DOHH2 (cell line): ENCODE measurements at regions not wholly inside any gene's neighbourhood (a gene's known extent, or its start where the extent isn't known, plus 50 kb on each side); places are given as distances from the start of the nearest gene placed in this dataset.

ENCODE experiments used
- H3F3A ChIP-seq: fragments of 200-600 bp; sonication (generic), shearing (Covaris generic); 2 replicates; pipeline ENCODE4 v1.6.0; 2016; ENCODE audit warnings: antibody characterized with exemption, mild to moderate bottlenecking; ENCODE audit not compliant: control insufficient read depth, insufficient read depth
- H3K27ac ChIP-seq: fragments of 200-600 bp; sonication (generic); 2 replicates; pipeline ENCODE4 v1.5.1; 2014; ENCODE audit warnings: low read depth, mild to moderate bottlenecking, low read length, moderate library complexity
- H3K27me3 ChIP-seq: fragments of 200-600 bp; sonication (generic); 2 replicates; pipeline ENCODE4 v1.6.1; 2014; ENCODE audit warnings: mild to moderate bottlenecking, low read length, mixed read lengths; ENCODE audit not compliant: control insufficient read depth
- H3K36me3 ChIP-seq: fragments of 200-600 bp; sonication (generic); 2 replicates; pipeline ENCODE4 v1.6.1; 2014; ENCODE audit warnings: mild to moderate bottlenecking, low read length, moderate library complexity, mixed read lengths; ENCODE audit not compliant: control insufficient read depth
- H3K4me1 ChIP-seq: fragments of 200-600 bp; sonication (generic); 2 replicates; pipeline ENCODE4 v1.6.1; 2014; ENCODE audit warnings: mild to moderate bottlenecking, low read length, mixed read lengths; ENCODE audit not compliant: control insufficient read depth
- H3K4me2 ChIP-seq: fragments of 200-600 bp; sonication (generic); 2 replicates; pipeline ENCODE4 v1.6.0; 2014; ENCODE audit warnings: mild to moderate bottlenecking, low read length, moderate library complexity
- H3K4me3 ChIP-seq: fragments of 200-600 bp; sonication (generic); 2 replicates; pipeline ENCODE4 v1.5.1; 2014; ENCODE audit warnings: mild to moderate bottlenecking, low read length, mixed read lengths
- H3K79me2 ChIP-seq: fragments of 200-600 bp; sonication (generic); 2 replicates; pipeline ENCODE4 v1.6.1; 2014; ENCODE audit warnings: mild to moderate bottlenecking, low read length, mixed read lengths; ENCODE audit not compliant: control insufficient read depth
- H3K9me2 ChIP-seq: fragments of 200-600 bp; sonication (generic); replicated peaks from 2 replicates; pipeline ENCODE4 v1.6.1; 2014; ENCODE audit warnings: mild to moderate bottlenecking, low read length, mixed read lengths; ENCODE audit not compliant: control insufficient read depth
- H3K9me3 ChIP-seq: fragments of 200-600 bp; sonication (generic); 2 replicates; pipeline ENCODE4 v1.6.1; 2014; ENCODE audit warnings: antibody characterized with exemption, low read length, mixed read lengths; ENCODE audit not compliant: control insufficient read depth, insufficient read depth
- H4K20me1 ChIP-seq: fragments of 200-600 bp; sonication (generic); 2 replicates; pipeline ENCODE4 v1.6.0; 2014; ENCODE audit warnings: low read depth, mild to moderate bottlenecking, antibody characterized with exemption, low read length, moderate library complexity; ENCODE audit not compliant: control insufficient read depth, insufficient read depth
- CTCF ChIP-seq: fragments of 200-600 bp; sonication (generic); IDR thresholded peaks from one replicate; pipeline ENCODE4 v1.5.1; 2014; ENCODE audit warnings: antibody characterized with exemption, mild to moderate bottlenecking, low read depth, low read length; ENCODE audit not compliant: poor library complexity, severe bottlenecking
- EZH2phosphoT487 ChIP-seq: fragments of 200-600 bp; sonication (generic); IDR thresholded peaks from 2 replicates; pipeline ENCODE4 v1.6.1; 2017; ENCODE audit warnings: borderline replicate concordance, mild to moderate bottlenecking, antibody characterized with exemption, low read length, moderate library complexity, mixed read lengths

- Histone ChIP-seq H3K4me2 (no peak overlapping the region), H3K4me3 (no peak overlapping the region), H3K36me3 (no peaks in the 10 kb centered on the region), H3K9me2 (no peaks in the 10 kb centered on the region), H3K4me1 (no peaks in the 10 kb centered on the region), H3K27ac (no peak overlapping the region), H3F3A (no peaks in the 10 kb centered on the region), H4K20me1 (no peaks in the 10 kb centered on the region), H3K9me3 (no peaks in the 10 kb centered on the region), H3K27me3 (no peaks in the 10 kb centered on the region), H3K79me2 (no peaks in the 10 kb centered on the region)
- TF ChIP-seq CTCF (no peak), EZH2phosphoT487 (no peak)
These were observed 216.6 kb upstream of the C14orf180 start for GRCh38 chr14:104362761-104363605.

GRCh38 chr14:104363891-104364760, 215.4 kb upstream of the C14orf180 start:
- no peaks in the 10 kb centered on the region for H3K4me1 ChIP-seq
- no peak for TF ChIP-seq EZH2phosphoT487
- no peak for TF ChIP-seq CTCF
- no peak overlapping the region for H3K27ac ChIP-seq
- no peaks in the 10 kb centered on the region for H3K27me3 ChIP-seq
- H3K9me2 ChIP-seq, result no peaks in the 10 kb centered on the region
- no peaks in the 10 kb centered on the region for H3F3A ChIP-seq
- no peaks in the 10 kb centered on the region for H3K79me2 ChIP-seq
- H4K20me1 ChIP-seq, result no peaks in the 10 kb centered on the region
- H3K36me3 ChIP-seq, result no peaks in the 10 kb centered on the region
- H3K4me3 ChIP-seq, result no peak overlapping the region
- H3K4me2 ChIP-seq, result no peak overlapping the region
- H3K9me3 ChIP-seq, result no peaks in the 10 kb centered on the region

- Histone ChIP-seq H4K20me1 (no peaks in the 10 kb centered on the region), H3K9me3 (no peaks in the 10 kb centered on the region), H3K4me3 (no peak overlapping the region), H3K4me1 (no peaks in the 10 kb centered on the region), H3K36me3 (no peaks in the 10 kb centered on the region), H3K27me3 (no peaks in the 10 kb centered on the region), H3F3A (no peaks in the 10 kb centered on the region), H3K27ac (no peak overlapping the region), H3K4me2 (no peak overlapping the region), H3K9me2 (no peaks in the 10 kb centered on the region), H3K79me2 (no peaks in the 10 kb centered on the region)
- no peak for TF ChIP-seq CTCF
- no peak for TF ChIP-seq EZH2phosphoT487
These were observed 214.7 kb upstream of the C14orf180 start for GRCh38 chr14:104364830-104365229.
